Upper lobe of left lung (tissue), 6 donors: ENCODE measurements at regions not wholly inside any gene's neighbourhood (a gene's known extent, or its start where the extent isn't known, plus 50 kb on each side); places are given as distances from the start of the nearest gene placed in this dataset.

Experiments
- ATAC-seq, 2 donors: fragments of 200-7000 bp; cut with Tn5 transposase; one replicate each; pipeline ENCODE4 v1.9.1; 2022; ENCODE audit warnings: mild to moderate bottlenecking in 2 of 2, moderate library complexity in 2 of 2; ENCODE audit not compliant: low FRiP score in 2 of 2
- DNase-seq, 2 donors: peaks; one replicate each; pipeline ENCODE4 v3.0.0-alpha.2; 2019 to 2020
- H3K27ac ChIP-seq, 4 donors: fragments of 200-600 bp; sonication (generic); one replicate each; pipeline ENCODE4 v1.5.1; 2016 to 2019
- H3K27me3 ChIP-seq, 4 donors: fragments of 200-600 bp; sonication (generic); one replicate each; pipeline ENCODE4 v1.5.1; 2017 to 2019
- H3K36me3 ChIP-seq, 4 donors: fragments of 200-600 bp; sonication (generic); one replicate each; pipeline ENCODE4 v1.5.1; 2016 to 2019
- H3K4me1 ChIP-seq, 4 donors: fragments of 200-600 bp; sonication (generic); one replicate each; pipeline ENCODE4 v1.5.1; 2018 to 2019
- H3K4me3 ChIP-seq, 4 donors: fragments of 200-600 bp; sonication (generic); one replicate each; pipeline ENCODE4 v1.5.1; 2017 to 2019; ENCODE audit warnings: mild to moderate bottlenecking in 2 of 4, moderate library complexity in 1 of 4
- H3K9me3 ChIP-seq, 4 donors: fragments of 200-600 bp; sonication (generic); one replicate each; pipeline ENCODE4 v1.5.1; 2018 to 2019
- EP300 ChIP-seq, 4 donors: sonication (generic); formaldehyde crosslinking; IDR thresholded peaks; one replicate each; pipeline ENCODE4 v1.5.1; 2017; ENCODE audit warnings: antibody characterized with exemption in 4 of 4, control low read depth in 2 of 4
- POLR2A ChIP-seq, 4 donors: fragments of 450-650 bp; IDR thresholded peaks; one replicate each; pipeline ENCODE4 v1.5.1; 2016 to 2017; ENCODE audit warnings: antibody characterized with exemption in 4 of 4, mild to moderate bottlenecking in 2 of 4
- POLR2AphosphoS5 ChIP-seq, 2 donors: sonication (generic); formaldehyde crosslinking; IDR thresholded peaks; one replicate each; pipeline ENCODE4 v1.5.1; 2017; ENCODE audit warnings: antibody characterized with exemption in 2 of 2
- WGBS, 2 donors: methylation state at CpG; one replicate each; pipeline ENCODE4 v1.1.5; 2017 to 2018; 5-methylcytosine and 5-hydroxymethylcytosine counted together
- TF ChIP-seq, protein P1 (sequence below), 6 experiments: fragments of 450-650 bp in 4 of 6; fragments of 200-600 bp in 2 of 6; sonication (generic) in 2 of 6; IDR thresholded peaks; one replicate each; pipeline ENCODE4 v1.5.1; 2016 to 2019; ENCODE audit warnings: antibody characterized with exemption in 6 of 6
- donor health status: DM: no; HTN: no; CAD: no; lungs with moderate emphysema.
- donor health status: DM: no; HTN: yes; CAD: no; lungs with severe emphysema.

GRCh38 chr18:61157451-61157850, 175.8 kb upstream of the CDH20 start:
- no peak for DNase-seq
- Histone ChIP-seq H3K27me3 (no peaks in the 10 kb centered on the region), H3K9me3 (no peaks in the 10 kb centered on the region), H3K4me1 (no peaks in the 10 kb centered on the region), H3K36me3 (no peaks in the 10 kb centered on the region), H3K4me3 (no peak overlapping the region), H3K27ac (no peak overlapping the region)
- 84 to 90% methylated on average over 5 to 6 of the region's 6 CpGs for WGBS, 2 donors
- no peak for TF ChIP-seq POLR2AphosphoS5 (IDR thresholded peaks at IDR 0.05)
- no peak for ATAC-seq

GRCh38 chr18:61159246-61159645, 174.0 kb upstream of the CDH20 start:
- no peak for TF ChIP-seq EP300 (IDR thresholded peaks at IDR 0.05)
- no peak for TF ChIP-seq POLR2A (IDR thresholded peaks at IDR 0.05)
- TF ChIP-seq, protein P1, sequence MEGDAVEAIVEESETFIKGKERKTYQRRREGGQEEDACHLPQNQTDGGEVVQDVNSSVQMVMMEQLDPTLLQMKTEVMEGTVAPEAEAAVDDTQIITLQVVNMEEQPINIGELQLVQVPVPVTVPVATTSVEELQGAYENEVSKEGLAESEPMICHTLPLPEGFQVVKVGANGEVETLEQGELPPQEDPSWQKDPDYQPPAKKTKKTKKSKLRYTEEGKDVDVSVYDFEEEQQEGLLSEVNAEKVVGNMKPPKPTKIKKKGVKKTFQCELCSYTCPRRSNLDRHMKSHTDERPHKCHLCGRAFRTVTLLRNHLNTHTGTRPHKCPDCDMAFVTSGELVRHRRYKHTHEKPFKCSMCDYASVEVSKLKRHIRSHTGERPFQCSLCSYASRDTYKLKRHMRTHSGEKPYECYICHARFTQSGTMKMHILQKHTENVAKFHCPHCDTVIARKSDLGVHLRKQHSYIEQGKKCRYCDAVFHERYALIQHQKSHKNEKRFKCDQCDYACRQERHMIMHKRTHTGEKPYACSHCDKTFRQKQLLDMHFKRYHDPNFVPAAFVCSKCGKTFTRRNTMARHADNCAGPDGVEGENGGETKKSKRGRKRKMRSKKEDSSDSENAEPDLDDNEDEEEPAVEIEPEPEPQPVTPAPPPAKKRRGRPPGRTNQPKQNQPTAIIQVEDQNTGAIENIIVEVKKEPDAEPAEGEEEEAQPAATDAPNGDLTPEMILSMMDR (IDR thresholded peaks at IDR 0.05): no peak
- no peak for TF ChIP-seq POLR2AphosphoS5 (IDR thresholded peaks at IDR 0.05)
- 67 to 80% methylated on average over 4 of the region's 4 CpGs for WGBS, 2 donors
- Histone ChIP-seq H3K36me3 (no peaks in the 10 kb centered on the region), H3K9me3 (no peaks in the 10 kb centered on the region), H3K4me3 (no peak overlapping the region), H3K27ac (no peak overlapping the region), H3K27me3 (no peaks in the 10 kb centered on the region), H3K4me1 (no peaks in the 10 kb centered on the region)
- no peak for DNase-seq
- ATAC-seq: no peak

DNA sequence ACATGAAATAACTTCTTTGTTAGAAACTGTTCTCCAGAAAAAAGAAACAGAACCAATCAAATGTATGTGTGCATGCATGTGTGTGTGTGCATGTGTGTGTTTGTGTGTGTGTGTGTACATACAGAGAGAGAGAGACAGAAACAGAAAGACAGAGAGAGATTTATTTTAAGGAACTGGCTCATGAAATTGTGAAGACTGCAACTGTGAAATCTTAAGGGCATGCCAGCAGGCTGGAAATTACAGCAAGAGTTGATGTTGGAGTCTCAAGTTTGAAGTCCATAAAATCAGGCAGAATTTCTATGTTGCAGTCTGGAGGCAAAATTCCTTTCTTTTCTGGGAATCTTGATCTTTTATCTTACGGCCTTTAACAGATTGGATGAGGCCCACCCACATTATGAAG, 168.9 kb upstream of the CDH20 start:
- no peak for TF ChIP-seq POLR2AphosphoS5 (IDR thresholded peaks at IDR 0.05)
- TF ChIP-seq POLR2A (IDR thresholded peaks at IDR 0.05): no peak
- no peak for TF ChIP-seq EP300 (IDR thresholded peaks at IDR 0.05)
- TF ChIP-seq, protein P1 (IDR thresholded peaks at IDR 0.05): no peak

DNA sequence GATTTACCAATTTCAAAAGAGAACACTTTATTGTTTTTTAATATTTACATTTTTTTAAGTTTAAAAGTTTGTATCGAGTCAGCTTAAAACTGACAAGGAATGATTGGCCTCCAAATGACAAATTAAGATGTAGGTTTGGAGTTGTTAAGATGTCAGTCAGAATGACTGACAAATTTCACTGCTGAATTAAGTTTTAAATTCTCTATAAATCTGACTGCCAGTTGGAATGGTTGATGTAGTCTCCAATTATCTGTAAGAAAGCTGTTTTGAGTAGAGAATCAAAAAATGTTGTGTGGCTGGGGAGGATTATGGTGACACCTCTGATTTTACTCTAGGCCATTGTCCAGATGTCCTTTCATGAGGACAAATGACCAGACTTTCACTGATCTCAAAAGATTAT, 165.3 kb upstream of the CDH20 start:
- no peaks in the 10 kb centered on the region for H3K27me3 ChIP-seq
- 90 to 94% methylated on average over 1 of the region's 1 CpG for WGBS, 2 donors
- TF ChIP-seq POLR2A (IDR thresholded peaks at IDR 0.05) (no peak), POLR2AphosphoS5 (IDR thresholded peaks at IDR 0.05) (no peak), EP300 (IDR thresholded peaks at IDR 0.05) (no peak)
- TF ChIP-seq, protein P1 (IDR thresholded peaks at IDR 0.05): no peak

More for the DNA sequence above, 168.9 kb upstream of the CDH20 start:
- Histone ChIP-seq H3K36me3 (no peaks in the 10 kb centered on the region), H3K4me1 (no peaks in the 10 kb centered on the region), H3K4me3 (no peak overlapping the region), H3K27ac (no peak overlapping the region), H3K9me3 (no peaks in the 10 kb centered on the region), H3K27me3 (no peaks in the 10 kb centered on the region)
- DNase-seq (no peak), ATAC-seq (no peak)
- 84 to 88% methylated on average over 1 of the region's 1 CpG for WGBS, 2 donors

DNA sequence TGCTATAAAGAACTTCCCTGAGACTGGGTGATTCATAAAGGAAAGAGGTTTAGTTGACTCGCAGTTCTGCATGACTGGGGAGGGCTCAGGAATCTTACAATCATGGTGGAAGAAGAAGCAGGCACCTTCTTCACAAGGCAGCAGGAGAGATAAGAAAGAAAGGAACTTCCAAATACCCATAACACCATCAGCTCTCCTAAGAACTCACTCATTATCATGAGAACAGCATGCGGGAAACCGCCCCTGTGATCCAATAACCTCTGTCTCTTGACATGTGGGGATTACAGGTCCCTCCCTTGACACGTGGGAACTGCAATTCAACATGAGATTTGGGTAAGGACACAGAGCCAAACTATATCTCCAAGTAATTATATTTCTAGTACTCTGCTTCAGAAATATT, 163.8 kb upstream of the CDH20 start:
- ATAC-seq: no peak
- WGBS, 2 donors: 79 to 98% methylated on average over 4 of the region's 4 CpGs
- no peak for DNase-seq

More for the DNA sequence above, 165.3 kb upstream of the CDH20 start:
- H3K9me3 ChIP-seq: no peaks in the 10 kb centered on the region
- no peaks in the 10 kb centered on the region for H3K4me1 ChIP-seq
- DNase-seq (no peak), ATAC-seq (no peak)
- no peak overlapping the region for H3K27ac ChIP-seq
- no peak overlapping the region for H3K4me3 ChIP-seq
- no peaks in the 10 kb centered on the region for H3K36me3 ChIP-seq

More for the DNA sequence above, 163.8 kb upstream of the CDH20 start:
- H3K36me3 ChIP-seq: no peaks in the 10 kb centered on the region
- no peak overlapping the region for H3K4me3 ChIP-seq
- H3K27ac ChIP-seq: no peak overlapping the region
- no peaks in the 10 kb centered on the region for H3K4me1 ChIP-seq
- H3K27me3 ChIP-seq: no peaks in the 10 kb centered on the region
- TF ChIP-seq, protein P1 (IDR thresholded peaks at IDR 0.05): no peak
- TF ChIP-seq POLR2A (IDR thresholded peaks at IDR 0.05) (no peak), POLR2AphosphoS5 (IDR thresholded peaks at IDR 0.05) (no peak), EP300 (IDR thresholded peaks at IDR 0.05) (no peak)
- H3K9me3 ChIP-seq: no peaks in the 10 kb centered on the region
